Iris pigment epithelial cell (primary cell): ENCODE measurements at regions not wholly inside any gene's neighbourhood (a gene's known extent, or its start where the extent isn't known, plus 50 kb on each side); places are given as distances from the start of the nearest gene placed in this dataset.
"Not testable (repeated sequence)": the region's sequence is repeated elsewhere in the genome, so short reads cannot be mapped to it uniquely, and the experiment has no call there.

Experiments
- DNase-seq: peaks from one replicate; pipeline ENCODE4 v3.0.0-alpha.2; 2011; ENCODE audit warnings: low read depth

- DNase-seq: no peak
These were observed 276.5 kb upstream of the MGAT5 start for GRCh38 chr2:133977405-133977804.

- DNase-seq: no peak
These were observed 271.6 kb upstream of the MGAT5 start for GRCh38 chr2:133982256-133982655.

DNA sequence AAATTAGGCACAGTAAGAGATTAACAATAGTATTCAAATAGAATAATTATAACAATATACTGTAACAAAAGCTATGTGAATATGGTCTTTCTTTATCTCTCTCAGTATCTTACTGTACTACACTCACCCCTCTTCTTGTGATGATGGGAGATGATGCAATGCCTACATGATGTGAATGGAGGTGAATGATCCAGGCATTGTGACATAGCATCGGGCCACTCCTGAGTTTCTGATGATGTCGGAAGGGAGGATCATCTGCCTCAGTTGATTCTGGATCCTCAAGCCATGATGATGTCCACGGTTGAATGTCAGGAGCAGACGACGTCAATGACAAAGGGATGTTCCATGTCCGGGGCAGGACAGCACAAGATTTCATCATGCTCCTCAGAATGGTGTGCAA, 268.3 kb upstream of the MGAT5 start:
- no peak for DNase-seq

DNA sequence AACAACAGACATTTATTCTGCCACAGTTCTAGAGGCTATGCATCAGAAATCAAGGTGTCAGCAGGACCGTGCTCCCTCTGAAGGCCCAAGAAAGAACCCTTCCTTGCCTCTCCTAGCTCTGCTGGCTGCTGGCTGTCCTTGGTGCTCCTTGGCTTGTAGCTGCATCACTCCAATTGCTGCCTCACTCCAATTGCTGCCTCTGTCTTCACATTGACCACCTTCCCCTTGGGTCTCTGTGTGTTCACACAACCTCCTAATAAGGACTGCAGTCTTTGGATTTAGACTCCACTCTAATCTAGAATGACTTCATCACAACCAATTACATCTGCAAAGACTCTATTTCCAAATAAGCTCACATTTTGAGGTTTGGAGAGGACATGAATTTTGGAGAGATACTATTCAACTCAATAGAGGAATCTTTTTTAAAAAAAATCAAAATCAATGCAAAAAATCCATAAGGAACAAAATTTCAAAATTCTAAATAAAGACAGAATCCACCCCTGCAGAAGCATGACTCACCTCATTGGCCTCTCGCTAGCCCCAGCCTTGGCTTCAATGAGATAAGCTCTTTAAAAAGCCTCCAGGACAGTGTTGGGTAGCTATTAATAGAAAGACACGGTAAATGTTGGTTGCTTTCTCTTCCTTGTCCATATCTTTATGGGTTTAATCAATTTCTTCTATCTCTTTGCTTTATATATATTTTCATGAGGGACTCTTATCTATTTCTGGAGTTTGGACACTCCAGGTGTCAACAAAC, 267.6 kb upstream of the MGAT5 start:
- DNase-seq: peak; percentile 47

DNA sequence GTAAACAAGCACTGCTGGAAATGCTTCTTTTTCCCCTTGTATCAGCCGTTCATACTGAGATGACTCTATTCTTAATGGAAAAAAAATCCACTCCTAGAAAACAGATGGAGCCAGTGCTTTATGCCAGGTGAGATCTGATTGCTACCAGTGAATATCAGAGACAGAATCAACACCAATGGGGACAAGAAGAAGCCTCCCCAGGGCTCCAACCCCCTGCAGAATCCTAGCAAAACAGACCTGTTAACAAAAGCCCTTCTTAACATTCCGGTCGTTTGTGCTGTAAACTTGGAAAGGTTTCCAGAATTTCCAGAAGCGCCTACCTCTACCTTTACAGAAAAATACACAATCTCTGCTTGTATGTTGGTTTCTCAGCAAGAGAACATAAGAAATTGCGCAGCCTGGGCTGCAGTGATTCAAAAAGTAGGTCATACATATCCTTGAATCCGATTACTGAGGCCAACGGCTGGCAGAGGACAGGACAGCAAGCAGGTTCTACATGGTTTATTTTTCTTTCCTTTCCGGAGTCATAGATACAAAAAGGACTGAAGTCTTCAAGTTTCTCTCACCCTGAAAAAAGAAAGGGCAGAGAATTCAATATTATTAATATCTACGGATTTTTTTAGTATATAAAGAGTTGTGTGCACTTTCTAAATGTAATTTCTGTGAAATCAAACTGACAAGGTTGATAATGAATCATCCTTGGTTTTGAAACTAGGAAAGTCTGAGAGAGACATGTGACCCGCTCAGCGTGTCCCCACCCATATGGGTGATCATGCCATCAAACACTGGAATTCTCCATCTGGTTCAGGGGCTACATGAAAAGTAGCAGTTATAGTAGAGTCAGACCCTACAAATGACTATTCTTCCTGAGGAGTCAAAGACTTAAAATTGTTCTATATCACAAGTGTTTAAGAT, 266.7 kb upstream of the MGAT5 start:
- DNase-seq: peak; percentile 8

DNA sequence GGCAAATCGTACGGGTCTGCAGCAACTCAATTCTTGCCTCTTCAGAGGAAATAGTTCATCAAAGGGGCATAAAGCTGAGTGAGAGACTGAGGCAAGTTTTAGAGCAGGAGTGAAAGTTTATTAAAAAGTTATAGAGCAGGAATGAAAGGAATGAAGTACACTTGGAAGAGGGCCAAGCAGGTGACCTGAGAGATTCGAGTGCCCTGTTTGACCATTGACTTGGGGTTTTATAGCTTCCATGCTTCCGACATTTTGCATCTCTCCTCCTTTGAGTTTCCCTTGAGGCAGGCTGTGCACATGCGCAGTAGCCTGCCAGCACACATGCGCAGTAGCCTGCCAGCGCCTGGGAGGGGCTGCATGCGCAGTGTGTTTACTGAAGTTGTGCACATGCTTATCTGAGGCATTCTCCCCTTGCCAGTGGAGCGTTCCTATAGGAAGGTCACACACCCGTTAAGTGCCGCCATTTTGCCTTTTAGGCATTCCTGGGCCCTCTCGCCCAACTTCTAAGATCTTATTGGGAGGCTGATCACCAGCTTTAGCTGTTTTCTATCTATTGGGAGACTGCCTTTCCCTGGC, 265.5 kb upstream of the MGAT5 start:
- no peak for DNase-seq

DNA sequence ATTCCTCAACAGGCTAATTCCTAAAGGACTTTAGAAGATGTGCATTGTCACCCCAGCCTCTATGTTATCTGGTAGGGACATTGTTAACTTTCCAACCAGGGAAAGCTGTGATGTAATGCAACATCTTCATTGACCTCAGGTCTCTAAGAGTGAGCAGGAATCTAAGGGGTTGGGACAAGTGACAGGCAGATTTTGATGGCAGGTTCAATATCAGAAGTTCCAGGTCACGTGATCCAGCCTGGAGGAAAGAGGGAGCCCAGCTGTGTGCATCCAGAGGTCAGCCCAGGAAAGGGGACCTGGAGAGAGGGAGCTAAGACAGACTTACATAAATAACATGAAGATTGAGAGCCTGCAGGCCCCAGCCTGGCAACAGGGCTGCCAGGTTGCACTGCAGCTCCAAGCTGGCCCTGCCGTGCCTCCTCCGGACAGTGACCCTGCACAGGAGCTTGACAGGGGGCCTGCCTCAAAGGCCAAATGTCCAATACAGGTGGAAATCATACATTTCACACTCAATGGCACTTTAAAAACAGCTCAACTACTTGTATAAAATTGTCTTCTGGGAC, 262.2 kb upstream of the MGAT5 start:
- DNase-seq: no peak

DNA sequence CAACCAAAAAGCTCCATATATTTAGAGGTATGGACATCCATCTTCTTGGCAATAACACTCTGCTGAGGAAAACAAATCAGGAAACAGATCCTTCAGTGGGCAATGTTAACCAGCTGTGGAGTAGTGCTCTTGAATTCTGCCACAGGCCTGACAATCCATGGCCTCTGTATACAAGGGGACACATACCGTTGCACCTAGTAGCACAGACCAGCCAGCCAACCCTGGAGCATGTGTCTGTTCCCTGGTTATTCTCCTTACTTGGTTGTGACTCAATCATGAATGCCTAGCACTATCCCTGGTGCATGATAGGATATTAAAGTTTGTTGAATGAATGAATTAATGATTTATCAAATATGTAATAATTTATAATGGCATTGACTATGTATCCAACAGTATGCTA, 261.4 kb upstream of the MGAT5 start:
- DNase-seq: no peak

DNA sequence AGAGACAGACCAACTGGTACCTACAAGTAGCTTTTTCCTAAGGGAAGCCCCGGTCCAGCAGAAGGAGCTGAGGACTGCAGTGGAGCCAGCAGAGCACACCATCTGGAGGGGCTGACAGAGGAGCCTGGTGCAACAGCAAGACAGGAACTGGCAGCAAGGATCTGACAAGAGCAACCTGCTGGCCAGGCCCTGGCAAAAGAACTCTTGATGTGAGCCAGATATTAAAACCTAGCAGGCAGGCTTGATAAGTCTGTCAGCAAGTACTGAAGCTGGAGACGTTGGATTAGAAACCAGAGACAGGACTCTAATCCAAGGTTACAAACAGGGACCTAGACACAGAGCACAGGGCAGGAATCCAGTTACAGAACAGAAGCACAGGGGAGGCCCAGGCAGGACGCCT, 260.7 kb upstream of the MGAT5 start:
- no peak for DNase-seq

GRCh38 chr2:133998726-133999125, 255.1 kb upstream of the MGAT5 start:
- not testable (repeated sequence) for DNase-seq

- no peak for DNase-seq
These were observed 251.5 kb upstream of the MGAT5 start for GRCh38 chr2:134002391-134002790.

- no peak for DNase-seq
These were observed 251.0 kb upstream of the MGAT5 start for GRCh38 chr2:134002921-134003320.

- no peak for DNase-seq
These were observed 249.4 kb upstream of the MGAT5 start for GRCh38 chr2:134004467-134004866.

DNA sequence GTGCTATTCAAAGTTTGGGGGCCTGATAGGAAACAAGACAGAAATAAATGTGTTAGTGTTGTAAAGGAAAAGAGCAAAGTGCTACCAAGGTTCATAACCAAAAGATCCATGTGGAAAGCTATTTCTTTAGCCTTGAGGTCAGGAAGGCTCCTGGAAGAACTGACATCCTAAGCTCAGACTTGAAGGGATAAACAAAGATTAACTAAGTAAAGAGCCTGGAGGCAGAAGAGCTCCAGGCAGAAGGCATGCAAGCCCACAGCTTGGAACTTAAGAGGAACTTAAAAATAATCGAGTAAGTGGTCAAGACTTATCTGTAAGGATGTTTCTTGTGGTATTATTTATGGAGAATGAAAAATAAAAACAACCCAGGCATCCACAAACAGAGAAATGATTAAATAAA, 245.0 kb upstream of the MGAT5 start:
- no peak for DNase-seq

DNA sequence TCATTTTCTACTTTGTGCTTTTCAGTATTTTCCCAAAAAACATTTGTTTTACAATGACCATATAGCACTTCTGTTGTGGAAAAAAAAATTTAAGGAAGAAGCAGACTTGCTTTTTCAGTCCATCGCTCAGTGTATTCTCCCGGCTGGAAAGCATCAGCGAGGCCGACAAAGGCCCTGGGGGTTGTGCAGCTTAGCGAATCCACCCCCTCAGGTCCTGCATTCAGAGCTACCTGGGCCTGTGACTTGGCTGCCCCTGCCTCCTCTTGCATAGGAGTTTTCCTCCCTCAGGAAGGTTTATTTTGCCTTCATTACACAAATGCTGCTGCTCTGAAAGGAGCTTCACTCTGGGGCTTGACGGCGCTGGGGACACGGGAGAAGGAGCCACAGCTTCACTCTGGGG, 244.4 kb upstream of the MGAT5 start:
- no peak for DNase-seq

DNA sequence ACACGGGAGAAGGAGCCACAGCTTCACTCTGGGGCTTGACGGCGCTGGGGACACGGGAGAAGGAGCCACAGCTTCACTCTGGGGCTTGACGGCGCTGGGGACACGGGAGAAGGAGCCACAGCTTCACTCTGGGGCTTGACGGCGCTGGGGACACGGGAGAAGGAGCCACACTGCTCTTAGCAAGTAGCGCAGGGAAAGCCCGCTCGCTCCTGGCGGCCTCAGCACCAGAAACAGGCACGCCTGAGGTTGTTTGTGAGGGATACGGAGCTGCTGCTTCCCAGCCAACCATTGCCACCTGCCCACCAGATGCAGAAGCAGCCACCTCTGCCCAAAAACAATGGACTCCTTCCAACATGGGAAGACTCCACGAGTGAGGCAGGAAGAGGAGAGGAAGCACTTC, 244.0 kb upstream of the MGAT5 start:
- DNase-seq: not testable (repeated sequence)

DNA sequence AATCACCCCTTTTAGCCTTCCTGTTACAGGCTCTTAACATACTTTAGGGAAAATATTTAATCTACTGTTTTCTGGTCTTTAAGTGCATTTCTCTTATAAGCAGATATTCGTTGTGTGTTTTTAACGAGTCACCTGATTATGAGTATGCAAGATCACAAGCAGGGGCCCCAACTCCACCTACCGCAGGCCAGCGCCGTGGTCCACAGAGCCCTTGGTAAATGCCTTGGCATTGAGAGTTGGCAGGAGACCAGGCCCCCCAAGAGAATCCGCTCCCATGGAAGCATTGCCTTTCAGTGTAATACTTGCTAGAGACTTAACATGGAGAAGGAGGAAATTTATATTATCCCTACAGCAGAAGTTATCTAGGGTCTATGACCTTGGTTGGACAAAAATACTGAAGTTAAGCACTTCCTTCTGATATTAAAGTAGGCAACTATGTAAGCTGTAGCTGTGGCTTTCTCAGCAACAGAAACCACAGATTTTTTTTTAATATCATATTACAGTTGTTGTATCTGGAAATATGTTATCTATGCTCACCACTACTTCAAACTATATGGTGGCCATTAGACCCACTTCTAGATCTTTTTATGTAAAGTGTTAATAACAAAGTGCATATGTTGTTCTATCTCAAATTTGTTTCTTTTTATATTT, 241.8 kb upstream of the MGAT5 start:
- DNase-seq: peak; percentile 12

DNA sequence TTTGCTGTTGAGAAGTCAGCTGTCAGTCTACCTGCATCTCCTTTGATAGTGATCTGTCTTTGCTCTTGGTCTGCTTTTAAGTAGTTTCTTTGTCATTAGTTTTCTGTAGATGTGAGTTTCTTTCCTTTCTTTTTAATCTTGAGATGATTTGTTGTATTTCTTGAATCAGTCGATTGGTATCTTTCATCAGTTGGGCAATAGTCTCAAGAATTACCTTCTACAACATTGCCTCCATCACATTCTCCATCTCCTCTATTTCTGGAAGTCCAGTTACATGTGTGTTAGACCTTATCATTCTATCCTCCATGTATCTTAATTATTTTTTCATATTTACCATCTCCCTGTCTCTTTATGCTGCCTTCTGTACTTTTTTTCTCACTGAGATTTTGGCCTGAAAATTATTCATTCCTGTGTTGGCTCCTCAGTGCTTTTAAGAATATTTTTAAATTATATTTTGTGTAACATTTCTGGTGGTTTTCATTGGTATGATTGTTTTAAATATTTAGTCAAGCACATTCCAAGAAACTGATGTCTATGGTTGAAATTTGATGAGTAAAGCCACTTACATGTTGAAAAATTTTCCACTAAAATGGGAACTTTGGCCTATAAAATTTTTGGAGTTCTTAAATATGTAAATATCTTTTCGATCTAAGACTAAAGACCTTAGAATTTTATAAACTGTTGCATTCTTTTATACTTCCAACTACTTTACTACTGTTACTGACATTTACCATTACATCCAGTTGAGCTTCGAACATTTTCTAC, 239.5 kb upstream of the MGAT5 start:
- peak; percentile 20 for DNase-seq

DNA sequence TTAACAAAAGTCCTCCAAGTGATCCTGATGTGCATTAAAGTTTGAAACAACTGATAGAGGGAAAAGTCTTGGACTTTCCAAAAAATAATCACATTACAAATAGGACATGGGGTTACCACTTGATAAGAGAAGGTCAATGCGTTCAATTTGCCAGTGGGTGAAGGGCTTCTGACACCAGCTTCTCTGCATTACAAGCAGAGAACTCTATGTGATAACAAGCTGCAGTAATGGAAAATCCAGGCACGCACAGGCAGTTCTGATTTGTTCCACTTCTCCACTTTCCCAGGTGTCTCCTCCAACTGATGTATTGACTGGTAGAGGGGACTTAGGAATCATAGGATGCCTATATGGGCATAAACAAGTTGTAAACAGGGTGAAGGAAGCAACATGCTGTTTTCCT, 234.0 kb upstream of the MGAT5 start:
- no peak for DNase-seq

- no peak for DNase-seq
These were observed 233.3 kb upstream of the MGAT5 start for GRCh38 chr2:134020608-134021007.

DNA sequence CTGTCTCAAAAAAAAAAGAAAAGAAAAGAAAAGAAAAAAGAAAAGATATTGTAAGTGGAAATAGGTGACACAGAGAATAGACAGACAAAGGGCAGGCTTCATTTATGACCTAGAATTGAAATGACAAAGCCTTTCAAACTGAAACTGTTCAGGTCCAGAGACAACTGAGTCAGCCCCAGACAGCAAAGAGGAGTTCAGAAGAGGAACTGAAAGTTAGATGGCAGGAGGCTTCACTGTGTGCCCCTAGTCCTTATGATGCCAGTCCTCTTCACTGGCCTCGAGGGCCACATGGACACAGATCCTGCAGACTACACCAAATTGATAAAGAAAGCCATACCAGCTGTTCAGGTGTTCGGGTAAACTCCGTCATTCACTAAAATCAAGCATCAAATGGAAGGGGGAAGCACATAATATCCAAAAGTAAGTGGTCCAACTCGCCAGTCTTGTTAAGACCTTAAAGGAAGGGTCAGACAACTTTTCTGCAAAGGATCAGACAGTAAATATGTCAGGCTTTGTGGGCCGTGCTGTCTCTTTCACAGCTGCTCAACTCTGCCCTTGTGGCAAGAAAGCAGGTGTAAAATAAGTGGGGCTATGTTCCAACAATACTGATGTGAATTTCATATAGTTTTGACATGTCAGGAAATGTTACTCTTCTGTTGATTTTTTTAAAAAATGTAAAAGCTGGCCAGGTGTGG, 231.9 kb upstream of the MGAT5 start:
- no peak for DNase-seq
